ENCODE measurements at regions not wholly inside any gene's neighbourhood (a gene's known extent, or its start where the extent isn't known, plus 50 kb on each side); places are given as distances from the start of the nearest gene placed in this dataset.

DNA sequence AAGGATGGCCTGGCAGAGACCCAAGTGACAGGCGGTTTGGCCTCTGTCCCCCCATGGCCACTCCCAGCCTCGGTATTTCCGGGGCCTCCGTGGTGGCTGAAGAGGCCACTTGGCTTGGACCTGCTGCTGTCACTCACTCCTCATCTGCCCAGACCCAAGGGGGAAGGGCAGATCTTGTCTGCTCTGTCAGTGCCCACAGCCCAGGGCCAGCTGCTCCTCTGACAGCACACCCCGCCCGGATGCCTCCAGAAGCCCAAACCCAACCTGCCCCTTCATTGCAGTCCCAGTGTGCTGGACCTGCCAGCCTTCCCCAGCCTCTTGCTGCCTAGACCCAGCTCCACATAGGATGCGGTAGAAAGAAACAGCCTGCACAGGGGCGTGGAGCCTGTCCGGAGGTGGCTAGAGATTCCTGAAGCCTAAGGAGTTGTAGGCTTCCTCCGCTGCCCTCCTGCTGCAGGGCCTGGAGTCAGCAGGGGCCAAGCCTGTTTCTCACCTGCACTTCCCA is 52.0 kb downstream of the MAGEF1 start:
- no peak for DNase-seq (ENCODE audit: low read depth)

- no peak for DNase-seq (ENCODE audit: low read depth)
These were observed 53.5 kb downstream of the MAGEF1 start for GRCh38 chr3:184658223-184658928.

DNA sequence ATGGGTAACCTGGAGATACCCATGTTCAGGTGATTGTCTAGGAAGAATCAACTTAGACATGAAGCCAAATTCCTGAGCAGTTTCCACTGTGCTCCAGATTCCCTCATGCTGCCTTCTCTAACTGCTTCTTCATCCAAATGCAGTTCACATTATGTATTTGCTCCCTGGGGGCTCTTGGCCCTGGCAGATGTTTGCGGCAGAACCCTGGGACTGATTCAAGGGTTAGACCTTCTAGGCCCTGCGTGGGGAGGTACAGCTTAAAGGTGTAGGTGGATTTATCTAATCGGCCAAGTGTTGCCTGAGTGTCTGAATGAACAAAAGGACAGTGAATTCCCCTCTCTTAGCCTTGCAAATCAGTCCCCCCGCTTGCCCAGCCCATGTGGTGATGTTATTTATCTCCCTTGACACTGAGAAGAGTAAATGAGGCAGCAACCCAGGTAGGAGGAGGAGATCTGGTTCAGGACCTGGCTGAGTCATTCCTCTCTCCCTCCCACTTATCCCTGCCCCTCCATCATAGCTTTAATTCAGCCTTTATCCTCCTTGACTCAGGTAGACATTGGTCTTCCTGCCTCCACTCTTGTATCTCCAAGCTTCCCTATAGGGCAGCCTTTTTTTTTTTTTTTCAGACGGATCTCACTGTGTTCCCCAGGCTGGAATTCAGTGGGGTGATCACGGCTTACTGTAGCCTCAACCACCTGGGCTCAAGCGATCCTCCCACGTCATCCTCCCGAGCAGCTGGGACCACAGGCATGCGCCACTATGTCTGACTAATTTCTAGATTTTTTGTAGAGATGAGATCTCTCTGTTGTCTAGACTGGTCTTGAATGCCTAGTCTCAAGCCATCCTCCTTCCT is 54.8 kb downstream of the MAGEF1 start:
- no peak for DNase-seq (ENCODE audit: low read depth)

DNA sequence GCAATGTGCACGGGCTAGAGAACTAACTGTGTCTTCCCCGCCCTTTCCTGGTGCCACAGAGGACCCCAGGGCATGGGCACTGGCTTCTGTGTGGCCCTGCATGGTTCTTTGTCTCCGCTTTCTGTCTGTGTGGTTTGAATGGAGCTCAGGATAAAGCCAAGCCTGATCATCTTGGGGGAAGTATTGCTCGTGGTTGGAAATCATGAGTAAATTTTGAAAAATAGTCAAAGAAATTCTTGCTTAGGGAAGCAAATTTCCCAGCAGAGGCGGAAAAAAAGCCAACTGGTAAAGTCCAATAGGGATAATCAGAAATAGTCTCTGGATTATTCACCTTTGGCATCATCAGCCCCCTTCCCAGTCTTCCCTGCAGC is 55.4 kb downstream of the MAGEF1 start:
- no peak for DNase-seq (ENCODE audit: low read depth)

GRCh38 chr3:184655597-184655996 is 56.3 kb downstream of the MAGEF1 start:
- no peak for DNase-seq (ENCODE audit: low read depth)

- DNase-seq (ENCODE audit: low read depth): no peak
These were observed 57.5 kb downstream of the MAGEF1 start for GRCh38 chr3:184654375-184654774.

DNA sequence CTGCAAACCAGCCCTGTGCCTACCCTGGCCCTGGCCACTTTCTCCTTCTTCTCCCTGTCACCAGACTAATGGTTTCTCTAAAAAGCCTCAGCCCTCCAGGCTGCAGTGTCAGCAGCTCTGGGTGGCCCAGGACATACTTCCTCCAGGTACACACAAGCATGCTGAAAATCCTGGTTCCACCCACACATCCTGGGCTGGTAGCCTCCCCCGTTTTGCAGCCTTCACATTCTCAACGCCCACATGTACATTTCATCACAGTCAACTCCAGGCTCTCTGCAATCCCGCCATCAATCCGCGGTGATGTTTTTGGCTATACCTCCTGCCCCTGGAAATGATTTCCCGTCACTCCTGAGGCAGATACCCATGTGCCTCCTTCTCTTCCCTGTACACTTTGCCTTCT is 59.4 kb downstream of the MAGEF1 start:
- DNase-seq (ENCODE audit: low read depth): no peak

- no peak for DNase-seq (ENCODE audit: low read depth)
These were observed 60.0 kb downstream of the MAGEF1 start for GRCh38 chr3:184651904-184652303.

DNA sequence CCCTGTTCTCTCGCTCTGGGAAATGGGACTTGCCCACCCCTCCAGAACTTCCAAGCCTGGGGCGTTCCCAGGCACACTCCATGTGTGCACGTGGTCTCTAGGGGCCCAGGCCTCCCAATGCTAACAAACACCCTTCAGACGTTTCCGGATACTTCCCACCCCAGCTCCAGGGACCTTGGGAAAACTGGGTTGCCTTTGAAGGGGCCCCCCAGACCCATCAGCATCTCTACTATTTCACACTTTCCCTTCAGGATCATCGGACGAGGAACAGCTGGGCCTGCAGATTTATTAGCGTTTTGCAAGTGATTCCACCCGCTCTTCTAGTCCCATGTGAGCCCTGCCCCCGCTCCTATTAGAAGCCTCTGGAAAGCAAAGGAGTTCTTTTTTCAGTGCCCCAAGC is 63.2 kb downstream of the MAGEF1 start:
- no peak for DNase-seq (ENCODE audit: low read depth)

GRCh38 chr3:184647405-184647936 is 64.4 kb downstream of the MAGEF1 start:
- no peak for DNase-seq (ENCODE audit: low read depth)

- no peak for DNase-seq (ENCODE audit: low read depth)
These were observed 66.5 kb downstream of the MAGEF1 start for GRCh38 chr3:184645336-184645735.

GRCh38 chr3:184643442-184643841 is 68.4 kb downstream of the MAGEF1 start:
- no peak for DNase-seq (ENCODE audit: low read depth)

DNA sequence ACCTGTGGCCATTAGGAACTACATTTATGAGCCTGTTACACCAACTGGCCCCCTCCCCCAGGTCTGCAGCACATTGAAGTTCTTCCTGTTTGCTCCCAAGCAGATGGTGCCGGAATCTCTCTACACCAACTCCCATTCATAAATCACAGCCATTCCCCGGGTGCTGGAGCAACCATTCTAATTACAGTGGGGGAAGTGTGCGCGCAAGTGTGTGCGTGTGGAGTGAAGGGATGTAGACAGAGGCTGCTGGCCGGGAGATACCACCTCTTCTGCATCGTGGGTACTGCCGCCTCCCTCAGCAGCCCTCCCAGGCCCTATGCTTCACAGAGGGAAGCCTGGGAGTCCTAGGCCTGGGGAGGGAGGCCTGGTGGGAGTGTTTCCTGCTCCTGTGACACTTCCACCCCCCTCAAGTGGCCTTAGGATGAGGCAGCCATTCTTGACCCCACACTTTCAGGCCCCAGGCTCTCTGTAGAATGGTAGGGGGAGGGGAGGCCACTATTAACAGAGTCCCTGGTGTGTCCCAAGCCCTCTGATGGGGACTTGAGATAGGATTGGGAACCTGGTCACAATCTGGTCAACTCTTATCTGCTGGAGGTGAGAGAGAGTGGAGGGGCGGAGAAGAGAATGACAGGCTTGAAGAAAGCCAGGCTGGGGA is 69.1 kb downstream of the MAGEF1 start:
- no peak for DNase-seq (ENCODE audit: low read depth)

DNA sequence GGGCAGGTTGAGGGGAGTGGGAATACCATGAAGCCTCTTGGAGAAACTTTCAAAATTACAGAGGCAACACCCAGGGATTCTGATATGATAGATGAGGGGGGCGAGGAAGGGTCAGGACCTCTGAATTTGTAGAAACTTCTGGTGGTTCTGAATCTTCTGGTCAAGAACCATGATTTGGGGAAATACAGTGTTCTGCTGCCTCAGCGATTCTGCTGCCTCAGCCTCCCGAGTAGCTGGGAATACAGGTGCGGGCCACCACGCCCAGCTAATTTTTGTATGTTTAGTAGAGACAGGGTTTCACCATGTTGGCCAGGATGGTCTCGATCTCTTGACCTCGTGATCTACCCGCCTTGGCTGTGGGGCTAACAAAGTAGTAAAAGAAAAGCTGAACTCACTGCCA is 70.4 kb downstream of the MAGEF1 start:
- DNase-seq (ENCODE audit: low read depth): no peak

GRCh38 chr3:184639351-184639750 is 72.5 kb downstream of the MAGEF1 start:
- no peak for DNase-seq (ENCODE audit: low read depth)

DNA sequence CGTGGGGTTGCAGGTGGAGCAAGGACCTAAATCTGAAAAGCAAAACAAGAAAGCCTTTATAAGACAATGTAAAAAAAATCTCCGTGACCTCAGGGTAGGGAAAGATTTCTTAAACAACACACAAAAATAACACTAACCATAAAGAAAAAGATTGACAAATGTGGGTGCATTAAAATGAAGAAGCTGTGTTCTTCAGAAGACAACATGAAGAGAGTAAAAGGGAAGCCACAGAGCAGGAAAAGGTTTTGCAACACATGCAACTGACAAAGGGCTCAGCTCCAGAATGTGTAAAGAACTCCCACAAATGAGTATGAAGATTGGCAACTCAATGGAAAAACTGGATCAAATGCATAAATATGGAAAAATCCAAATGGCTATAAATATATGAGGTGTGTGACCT is 74.2 kb downstream of the MAGEF1 start:
- peak; percentile 29 for DNase-seq (ENCODE audit: low read depth)

GRCh38 chr3:184636741-184637316 is 75.0 kb downstream of the MAGEF1 start:
- peak; percentile 73 for DNase-seq (ENCODE audit: low read depth)

DNA sequence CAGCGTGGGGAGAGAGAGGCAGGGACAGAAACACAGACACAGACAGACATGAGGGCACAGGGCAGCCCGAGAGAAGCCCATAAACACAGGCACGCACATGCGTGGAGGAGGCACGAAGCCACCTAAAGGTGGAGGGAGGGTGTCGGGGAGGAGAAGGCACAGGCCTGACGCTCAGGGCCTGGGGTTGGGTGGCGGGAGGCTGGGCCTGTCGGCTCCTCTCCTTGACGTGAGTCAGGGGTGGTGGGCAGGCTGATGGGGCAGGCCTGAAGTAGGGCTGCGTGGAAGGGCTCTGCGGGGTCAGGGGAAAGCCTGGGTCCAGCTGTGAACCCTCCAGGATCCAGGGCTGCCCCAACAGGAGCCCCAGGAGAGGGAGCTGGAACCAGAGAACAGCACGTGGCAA is 74.2 kb downstream of the EPHB3 start:
- no peak for DNase-seq (ENCODE audit: low read depth)

DNA sequence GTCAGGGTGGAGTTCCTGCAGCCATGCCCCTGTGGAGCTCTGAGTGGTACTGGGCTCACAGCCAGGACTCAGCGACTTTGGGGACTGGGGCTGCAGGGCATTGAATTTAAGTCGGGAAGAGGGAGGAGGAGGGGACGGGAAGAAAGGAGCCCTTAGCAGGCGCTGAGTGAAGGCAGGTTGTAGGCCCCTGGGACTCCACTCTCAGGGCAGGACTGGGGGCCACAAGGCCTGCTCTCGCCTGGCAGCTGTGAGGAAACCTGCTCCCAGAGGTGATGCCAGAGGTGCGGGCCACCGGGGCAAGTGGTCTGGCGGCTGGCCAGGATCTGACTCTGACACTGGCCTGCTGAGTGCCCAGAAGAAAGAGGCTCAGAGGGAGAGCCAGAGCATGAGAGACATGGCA is 73.5 kb downstream of the EPHB3 start:
- DNase-seq (ENCODE audit: low read depth): no peak

DNA sequence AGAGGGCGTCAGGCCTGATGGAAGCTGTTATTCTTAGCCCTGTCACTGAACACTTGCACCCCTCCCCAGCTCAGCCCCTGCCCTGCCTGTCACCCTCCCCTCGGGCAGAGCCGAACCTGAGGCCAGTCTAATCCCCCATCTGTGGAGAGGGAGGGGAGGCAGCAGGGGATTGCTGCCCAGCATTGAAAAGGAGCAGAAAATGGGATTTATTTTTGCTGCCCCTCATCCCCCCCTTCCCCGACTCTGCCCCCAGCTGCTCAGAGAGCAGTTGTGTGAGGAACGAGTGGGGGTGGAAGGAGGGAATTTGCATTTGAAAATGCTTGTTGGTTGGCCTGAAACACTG is 71.6 kb downstream of the EPHB3 start:
- DNase-seq (ENCODE audit: low read depth): no peak

DNA sequence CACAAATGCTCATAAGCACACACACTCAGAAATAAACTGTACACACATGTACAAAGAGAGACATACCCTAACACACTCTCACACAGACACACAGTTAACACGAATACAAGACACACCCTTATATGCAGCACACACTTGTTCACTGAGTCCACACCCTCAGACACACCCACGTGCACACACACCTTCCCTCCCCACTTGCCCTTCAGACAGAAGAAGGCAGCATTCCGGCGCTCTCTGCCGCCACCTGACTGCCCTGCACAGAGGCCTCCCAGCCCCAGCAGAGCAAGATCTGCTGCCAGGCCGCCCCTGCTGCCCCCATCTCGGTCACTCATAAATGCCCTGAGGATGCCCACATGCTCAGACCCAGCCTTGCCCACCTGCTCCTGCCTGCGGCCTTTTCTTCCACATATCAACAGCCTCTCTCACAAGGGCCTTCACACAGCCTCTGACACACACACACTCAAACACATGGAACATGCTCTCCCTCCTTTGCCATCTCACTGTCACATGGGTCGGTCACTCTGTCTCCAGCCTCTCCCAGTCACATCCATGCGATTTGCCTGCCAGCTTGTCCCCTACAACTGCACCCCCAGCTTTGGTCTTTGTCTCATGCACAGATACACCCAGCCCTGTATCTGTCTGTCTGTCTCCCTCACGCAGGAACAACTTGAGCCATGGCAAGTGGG is 71.1 kb downstream of the EPHB3 start:
- DNase-seq (ENCODE audit: low read depth): no peak
